NCI-H146 treated with DMSO at 0.1 percent for 48 hours (cell line): ENCODE measurements at regions not wholly inside any gene's neighbourhood (a gene's known extent, or its start where the extent isn't known, plus 50 kb on each side); places are given as distances from the start of the nearest gene placed in this dataset.
"Not testable (repeated sequence)": the region's sequence is repeated elsewhere in the genome, so short reads cannot be mapped to it uniquely, and the experiment has no call there.

ENCODE experiments used
- DNase-seq: peaks from one replicate; lab custom pipeline; 2025; ENCODE audit not compliant: unreplicated experiment; lab: John Stamatoyannopoulos, UW

- no peak for DNase-seq
Observed at GRCh38 chr14:80056497-80056801, 154.9 kb downstream of the DIO2 start.

GRCh38 chr14:80055667-80056496 is 155.4 kb downstream of the DIO2 start:
- DNase-seq = peak; percentile 0

- DNase-seq = no peak
Observed at GRCh38 chr14:80055226-80055625, 156.1 kb downstream of the DIO2 start.

DNA sequence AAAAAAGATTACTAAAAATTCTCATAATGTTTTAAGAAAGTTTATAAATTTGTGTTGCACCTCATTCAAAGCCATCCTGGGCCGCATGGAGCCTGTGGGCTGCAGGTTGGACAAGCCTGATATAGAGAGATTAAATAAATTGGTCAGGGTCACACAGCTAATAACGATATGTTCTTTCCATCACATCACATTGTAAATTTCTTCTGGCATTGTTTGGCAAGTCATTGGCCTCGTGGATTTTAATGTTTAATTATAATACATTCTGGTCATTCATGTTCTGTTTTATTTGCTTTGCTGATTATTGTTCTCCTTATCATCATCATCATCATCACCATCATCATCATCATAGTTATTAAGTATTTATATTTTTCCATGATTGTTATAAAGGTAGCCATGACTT is 157.3 kb downstream of the DIO2 start:
- no peak for DNase-seq

- no peak for DNase-seq
Observed at GRCh38 chr14:80049055-80049454, 162.2 kb downstream of the DIO2 start.

DNA sequence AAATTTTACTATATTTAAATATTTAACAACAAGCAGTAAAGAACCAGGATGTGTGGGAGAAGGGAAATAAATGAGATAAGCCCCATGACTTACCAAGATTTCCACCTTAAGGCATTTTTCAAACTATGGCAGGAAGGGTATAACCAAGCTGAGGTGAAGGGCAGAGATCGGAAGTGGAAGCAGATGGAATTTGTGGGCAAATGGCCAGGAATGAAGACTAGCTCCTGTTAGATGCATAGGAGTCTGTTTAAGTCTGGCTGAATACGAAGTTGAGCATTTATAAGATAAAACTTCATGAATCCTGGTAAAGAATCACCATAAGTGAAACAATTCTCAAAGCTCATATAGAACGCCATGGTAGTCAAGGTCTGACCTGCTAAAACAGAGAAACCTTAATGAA is 163.5 kb downstream of the DIO2 start:
- DNase-seq = no peak

- DNase-seq = no peak
Observed at GRCh38 chr14:80037349-80037748, 174.0 kb downstream of the DIO2 start.

DNA sequence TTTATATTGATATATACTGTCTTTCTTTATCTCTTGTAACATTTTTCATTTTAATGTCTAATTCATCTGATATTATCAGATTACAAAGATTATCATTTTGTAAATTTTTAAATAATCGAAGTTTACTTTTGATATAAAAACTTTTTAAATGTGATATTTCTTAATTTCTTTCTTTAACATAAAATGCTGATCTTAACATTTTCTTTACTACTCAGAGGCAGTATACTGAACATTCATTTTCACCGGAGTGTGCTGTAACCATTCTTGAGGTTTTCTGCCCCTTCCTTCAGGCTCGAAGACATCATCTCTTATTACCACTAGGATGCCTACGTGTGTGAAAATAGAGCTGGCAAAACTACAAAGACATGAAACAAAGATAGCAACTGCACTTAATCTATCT is 186.9 kb downstream of the DIO2 start:
- no peak for DNase-seq

- DNase-seq = not testable (repeated sequence)
Observed at GRCh38 chr14:80018476-80018875, 192.8 kb downstream of the DIO2 start.

- DNase-seq = no peak
Observed at GRCh38 chr14:80017795-80018194, 193.5 kb downstream of the DIO2 start.

DNA sequence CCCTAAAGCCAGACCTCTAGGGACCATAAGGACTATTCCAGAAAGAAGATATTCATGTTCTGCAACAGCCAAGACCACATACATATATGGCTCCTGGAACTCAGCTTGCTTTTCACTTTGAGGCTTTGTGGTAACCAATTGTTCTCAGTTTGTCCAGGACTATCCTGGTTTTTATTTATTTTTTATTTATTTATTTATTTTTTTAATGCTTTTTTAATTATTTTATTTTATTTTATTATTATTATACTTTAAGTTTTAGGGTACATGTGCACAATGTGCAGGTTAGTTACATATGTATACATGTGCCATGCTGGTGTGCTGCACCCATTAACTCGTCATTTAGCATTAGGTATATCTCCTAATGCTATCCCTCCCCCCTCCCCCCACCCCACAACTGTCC is 201.1 kb downstream of the DIO2 start:
- not testable (repeated sequence) for DNase-seq

- no peak for DNase-seq
Observed at GRCh38 chr14:80005561-80005960, 205.7 kb downstream of the DIO2 start.

- no peak for DNase-seq
Observed at GRCh38 chr14:80004871-80005270, 206.4 kb downstream of the DIO2 start.

- no peak for DNase-seq
Observed at GRCh38 chr14:80003138-80003537, 208.2 kb downstream of the DIO2 start.

GRCh38 chr14:79997509-79998208 is 213.6 kb downstream of the DIO2 start:
- no peak for DNase-seq

DNA sequence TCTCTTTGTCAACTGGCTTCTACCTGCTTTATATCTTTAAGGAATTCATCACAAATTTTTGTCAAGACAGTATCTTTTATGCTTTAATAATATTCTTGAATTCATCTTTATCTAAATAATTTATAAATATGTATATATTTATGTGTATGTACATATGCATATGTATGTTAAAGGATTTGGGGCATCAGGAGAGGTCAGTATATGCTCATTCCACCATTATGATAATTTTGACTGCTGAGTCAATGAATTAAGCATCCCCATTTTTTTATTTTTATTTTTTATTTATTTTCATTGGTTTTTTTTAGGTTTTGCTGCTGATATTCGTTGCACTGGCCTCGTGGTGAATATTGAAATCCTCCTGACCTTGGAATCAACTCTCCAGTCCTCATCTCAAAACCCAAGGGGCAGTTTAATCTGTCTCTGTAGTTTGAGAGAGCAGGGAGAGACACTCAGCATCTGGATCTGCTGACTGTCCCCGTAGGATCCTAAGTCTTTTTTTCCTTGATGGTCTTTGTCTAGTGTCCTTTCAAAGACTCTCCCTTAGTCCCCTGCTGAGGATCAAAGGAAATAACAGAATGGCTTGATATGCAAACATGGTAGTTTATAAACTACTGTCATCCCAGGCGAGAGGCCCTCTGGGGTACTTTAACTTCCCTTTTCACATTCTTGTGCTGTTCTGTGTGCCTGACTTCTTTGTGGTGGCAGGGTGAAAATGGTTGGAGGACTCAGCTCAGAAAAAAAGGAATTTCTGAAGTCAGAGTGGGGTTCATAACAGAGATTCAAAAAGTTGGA is 218.7 kb downstream of the DIO2 start:
- DNase-seq = no peak

DNA sequence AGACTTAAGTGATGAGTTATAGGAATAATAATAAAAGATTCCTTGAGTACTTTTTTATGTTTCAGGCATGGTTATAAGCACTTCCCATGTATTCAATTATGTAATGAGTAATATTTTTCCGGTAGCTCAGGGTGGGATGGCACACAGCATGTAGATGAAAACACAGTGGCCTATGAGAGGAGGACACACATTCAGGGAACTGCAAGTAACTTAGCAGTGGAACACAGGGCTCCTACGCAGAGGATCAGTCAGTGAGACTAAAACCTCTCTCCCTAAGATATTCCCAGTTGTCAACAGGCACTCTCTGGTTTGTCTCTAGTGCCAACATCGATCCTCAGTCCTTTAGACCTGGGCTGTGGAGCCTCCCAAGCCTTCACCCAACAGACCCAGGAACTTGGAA is 219.4 kb downstream of the DIO2 start:
- DNase-seq = no peak

- no peak for DNase-seq
Observed at GRCh38 chr14:79989990-79990389, 221.3 kb downstream of the DIO2 start.

GRCh38 chr14:79986251-79986650 is 225.1 kb downstream of the DIO2 start:
- DNase-seq = no peak

DNA sequence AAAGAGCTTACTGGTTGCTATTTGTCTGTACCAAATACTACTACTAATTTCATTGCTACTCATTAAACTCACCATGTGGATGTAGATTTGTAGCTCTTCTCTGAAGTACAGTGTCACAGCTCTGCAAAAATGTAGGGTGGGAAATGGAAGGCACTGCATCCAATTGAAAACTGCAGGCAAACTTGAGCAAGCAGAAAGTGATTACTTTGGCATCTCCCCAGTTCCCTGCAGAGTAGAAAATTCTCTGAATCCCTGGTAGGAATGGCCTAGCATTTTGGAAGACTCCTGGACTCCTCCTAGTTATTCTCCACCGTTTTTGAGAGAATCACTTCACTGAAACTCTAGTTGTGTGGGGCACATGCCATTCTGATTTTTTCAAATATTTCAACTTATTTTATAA is 239.1 kb downstream of the DIO2 start:
- DNase-seq = no peak

DNA sequence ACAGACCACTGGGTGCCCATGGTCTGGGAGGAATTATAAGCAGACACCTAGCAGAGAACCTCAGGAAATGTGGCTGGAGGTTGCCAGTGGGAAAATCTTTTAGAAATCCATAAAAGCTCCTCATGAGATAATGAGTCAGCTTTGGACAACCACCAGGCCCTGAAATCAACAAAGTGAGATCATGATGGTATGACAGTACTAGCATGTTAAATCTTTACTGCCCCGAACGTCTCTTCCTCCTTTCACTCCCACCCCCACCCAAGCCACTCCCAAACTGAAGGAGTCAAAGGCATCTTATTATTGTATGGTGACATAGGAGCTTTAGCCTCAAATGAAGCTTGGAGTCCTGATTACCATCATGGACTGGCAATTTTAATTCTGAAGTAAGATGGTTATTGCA is 240.0 kb downstream of the DIO2 start:
- no peak for DNase-seq

DNA sequence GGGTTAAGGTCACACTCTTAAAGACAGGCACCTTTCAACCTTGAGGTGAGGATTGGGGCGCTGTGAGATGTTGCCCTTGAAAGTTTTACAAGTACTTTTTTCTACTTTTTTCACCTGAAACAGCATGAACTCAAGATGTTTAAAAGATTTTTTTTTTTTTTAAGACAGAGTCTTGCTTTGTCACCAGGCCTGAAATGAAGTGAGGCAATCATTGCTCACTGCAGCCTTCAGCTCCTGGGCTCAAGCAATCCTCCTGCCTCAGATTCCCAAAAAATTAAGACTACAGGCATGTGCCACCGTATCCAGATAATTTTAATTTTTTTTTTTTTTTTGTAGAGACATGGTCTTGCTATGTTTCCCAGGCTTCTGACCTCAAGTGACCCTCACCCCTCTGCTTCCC is 243.9 kb downstream of the DIO2 start:
- DNase-seq = no peak
